A673 (cell line): ENCODE measurements at regions not wholly inside any gene's neighbourhood (a gene's known extent, or its start where the extent isn't known, plus 50 kb on each side); places are given as distances from the start of the nearest gene placed in this dataset.

Experiments used
- BruUV-seq: library from RNA; stranded (reverse); fragments of 400-500 nt; replicated peaks from 2 replicates; lab custom pipeline; 2021; lab: Mats Ljungman, UMichigan
- CTCF ChIA-PET: fragments of 300-600 bp; sonication (Branson Sonifier 250); formaldehyde crosslinking; loops from one replicate; lab custom pipeline; 2022; ENCODE audit warnings: antibody characterized with exemption; lab: Charles Lee
- POLR2A ChIA-PET: fragments of 300-600 bp; sonication (Branson Sonifier 250); formaldehyde crosslinking; loops from one replicate; lab custom pipeline; 2022; ENCODE audit warnings: antibody characterized with exemption; ENCODE audit not compliant: low non-redundant PET; lab: Charles Lee
- DNase-seq: peaks from one replicate; pipeline ENCODE4 v3.0.0-alpha.2; 2015; ENCODE audit warnings: low spot score
- H3K27ac ChIP-seq: fragments of 200-600 bp; sonication (generic); 2 replicates; pipeline ENCODE4 v1.5.1; 2016; ENCODE audit warnings: mixed run types, low read depth, mild to moderate bottlenecking, mixed read lengths, antibody characterized with exemption, low read length; ENCODE audit not compliant: poor library complexity, severe bottlenecking
- H3K27me3 ChIP-seq: fragments of 200-600 bp; sonication (generic); replicated peaks from 2 replicates; pipeline ENCODE4 v1.6.1; 2017; ENCODE audit warnings: mixed run types, low read depth, mild to moderate bottlenecking, mixed read lengths, antibody characterized with exemption, low read length; ENCODE audit not compliant: insufficient read depth, poor library complexity
- H3K36me3 ChIP-seq: fragments of 200-600 bp; sonication (generic); 2 replicates; pipeline ENCODE4 v1.6.1; 2016; ENCODE audit warnings: mixed run types, mild to moderate bottlenecking, mixed read lengths, antibody characterized with exemption, low read length; ENCODE audit not compliant: insufficient read depth, poor library complexity, severe bottlenecking
- H3K4me1 ChIP-seq: fragments of 200-600 bp; sonication (generic); 2 replicates; pipeline ENCODE4 v1.6.1; 2017; ENCODE audit warnings: mixed run types, mild to moderate bottlenecking, mixed read lengths, antibody characterized with exemption, low read length; ENCODE audit not compliant: insufficient read depth, poor library complexity, severe bottlenecking
- H3K4me3 ChIP-seq: fragments of 200-600 bp; sonication (generic); 2 replicates; pipeline ENCODE4 v1.5.1; 2016; ENCODE audit warnings: low read depth, mixed run types, mild to moderate bottlenecking, mixed read lengths, low read length; ENCODE audit not compliant: poor library complexity, severe bottlenecking
- H3K9me3 ChIP-seq: fragments of 200-600 bp; sonication (generic); 2 replicates; pipeline ENCODE4 v1.6.1; 2016; ENCODE audit warnings: mixed run types, low read depth, mild to moderate bottlenecking, mixed read lengths, antibody characterized with exemption, low read length; ENCODE audit not compliant: poor library complexity, severe bottlenecking
- CTCF ChIP-seq: fragments of 300-800, 200-600 bp; sonication (generic); conservative IDR thresholded peaks from 2 replicates; pipeline ENCODE4 v1.5.1; 2017; ENCODE audit warnings: low read depth, mild to moderate bottlenecking, antibody characterized with exemption, low read length, moderate library complexity, mixed read lengths
- EZH2 ChIP-seq: fragments of 200-600 bp; sonication (generic); IDR thresholded peaks from 2 replicates; pipeline ENCODE4 v1.6.1; 2017; ENCODE audit warnings: borderline replicate concordance, low read depth, mild to moderate bottlenecking, mixed read lengths, antibody characterized with exemption, low read length; ENCODE audit not compliant: poor library complexity, severe bottlenecking
- intact Hi-C: fragments of 100-400 bp; cut with micrococcal nuclease; formaldehyde crosslinking; loops from one replicate; pipeline ENCODE4 v1.10.0; 2022; ENCODE audit not compliant: unreplicated experiment

DNA sequence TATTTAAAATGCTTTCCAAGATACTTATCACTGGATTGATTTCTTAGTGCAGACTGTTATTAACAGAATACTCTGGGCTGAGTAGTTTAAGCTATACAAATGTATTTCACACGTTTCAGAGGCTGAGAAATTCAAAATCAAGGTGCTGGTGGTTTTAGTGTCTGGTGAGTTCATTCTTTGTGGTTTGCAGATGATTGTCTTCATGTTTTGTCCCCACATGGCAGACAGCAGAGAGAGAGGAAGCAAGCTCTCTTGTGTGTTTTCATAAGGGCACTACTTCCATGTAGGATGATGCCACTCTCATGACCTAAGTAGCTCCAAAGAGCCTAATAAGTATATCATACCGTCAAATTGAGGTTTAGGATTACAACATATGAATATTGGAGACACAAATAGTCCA lies 1348.9 kb upstream of the FLRT2 start:
- intact Hi-C loops, result no loop called here
- Histone ChIP-seq H3K9me3 (peaks cover 6% of the 10 kb centered on the region), H3K36me3 (no peaks in the 10 kb centered on the region), H3K4me3 (no peak overlapping the region), H3K27me3 (no peaks in the 10 kb centered on the region), H3K27ac (no peak overlapping the region), H3K4me1 (no peaks in the 10 kb centered on the region)
- no TSS peak for BruUV-seq
- POLR2A ChIA-PET, result no interaction called here
- DNase-seq, result no peak
- TF ChIP-seq EZH2, result no peak
- TF ChIP-seq CTCF, result no peak
- CTCF ChIA-PET, result no interaction called here

- no peaks in the 10 kb centered on the region for H3K27me3 ChIP-seq
- H3K27ac ChIP-seq, result no peak overlapping the region
- ChIA-PET CTCF (no interaction called here), POLR2A (interaction anchor here (0.7 kb wide), 1 partner anchor 583 kb away, joined by 4 read pairs; no protein-coding TSS in a partner anchor)
- no peaks in the 10 kb centered on the region for H3K4me1 ChIP-seq
- H3K36me3 ChIP-seq, result no peaks in the 10 kb centered on the region
- TF ChIP-seq CTCF (0 out of 2 replicates have a peak, but pooled peaks have one; percentile 25), EZH2 (no peak)
- H3K9me3 ChIP-seq, result peaks cover 5% of the 10 kb centered on the region
- intact Hi-C loops, result no loop called here
- no TSS peak for BruUV-seq
- DNase-seq, result peak; percentile 9
- no peak overlapping the region for H3K4me3 ChIP-seq
Measured at GRCh38 chr14:84195514-84195913, 1334.4 kb upstream of the FLRT2 start.

- no peaks in the 10 kb centered on the region for H3K4me1 ChIP-seq
- no peaks in the 10 kb centered on the region for H3K36me3 ChIP-seq
- BruUV-seq, result no TSS peak
- TF ChIP-seq CTCF (no peak), EZH2 (no peak)
- no peaks in the 10 kb centered on the region for H3K27me3 ChIP-seq
- ChIA-PET CTCF (no interaction called here), POLR2A (no interaction called here)
- peaks cover 5% of the 10 kb centered on the region for H3K9me3 ChIP-seq
- DNase-seq, result no peak
- no peak overlapping the region for H3K4me3 ChIP-seq
- H3K27ac ChIP-seq, result no peak overlapping the region
- intact Hi-C loops, result no loop called here
Measured at GRCh38 chr14:84197704-84198103, 1332.2 kb upstream of the FLRT2 start.
